HEK293T (cell line): ENCODE measurements at regions not wholly inside any gene's neighbourhood (a gene's known extent, or its start where the extent isn't known, plus 50 kb on each side); places are given as distances from the start of the nearest gene placed in this dataset.

Source experiments
- CTCF ChIA-PET: fragments of 350-600 bp; formaldehyde crosslinking; extraction: SDS; loops from one replicate; lab custom pipeline; 2021; ENCODE audit warnings: antibody characterized with exemption, inconsistent platforms; lab: Yijun Ruan, JAX
- POLR2A ChIA-PET: fragments of 350-600 bp; formaldehyde crosslinking; extraction: SDS; loops from one replicate; lab custom pipeline; 2020; ENCODE audit warnings: antibody characterized with exemption, inconsistent platforms; lab: Yijun Ruan, JAX
- DNase-seq: peaks from one replicate; pipeline ENCODE4 v3.0.0; 2012; ENCODE audit warnings: mixed read lengths; ENCODE audit errors: extremely low spot score
- ARNT ChIP-seq: fragments of 450-650 bp; IDR thresholded peaks from 2 replicates; pipeline ENCODE4 v1.6.1; 2017; ENCODE audit warnings: mild to moderate bottlenecking
- BHLHE40 ChIP-seq: fragments of 450-650 bp; IDR thresholded peaks from 2 replicates; pipeline ENCODE4 v1.6.1; 2016; ENCODE audit warnings: mild to moderate bottlenecking, moderate library complexity, borderline replicate concordance
- CTBP1 ChIP-seq: fragments of 450-650 bp; IDR thresholded peaks from 2 replicates; pipeline ENCODE4 v1.6.1; 2016; ENCODE audit warnings: borderline replicate concordance
- ELF4 ChIP-seq: fragments of 450-650 bp; IDR thresholded peaks from 2 replicates; pipeline ENCODE4 v1.6.1; 2017; ENCODE audit warnings: antibody characterized with exemption
- FOXA1 ChIP-seq: fragments of 450-650 bp; IDR thresholded peaks from 2 replicates; pipeline ENCODE4 v1.6.1; 2016; ENCODE audit warnings: mild to moderate bottlenecking
- FOXK2 ChIP-seq: fragments of 450-650 bp; IDR thresholded peaks from 2 replicates; pipeline ENCODE4 v1.6.1; 2016; ENCODE audit warnings: mild to moderate bottlenecking
- FOXM1 ChIP-seq: fragments of 450-650 bp; IDR thresholded peaks from 2 replicates; pipeline ENCODE4 v1.6.1; 2017; ENCODE audit warnings: mild to moderate bottlenecking, borderline replicate concordance
- HDGF ChIP-seq: fragments of 450-650 bp; IDR thresholded peaks from 2 replicates; pipeline ENCODE4 v1.6.1; 2017; ENCODE audit warnings: antibody characterized with exemption, borderline replicate concordance
- L3MBTL2 ChIP-seq: fragments of 450-650 bp; conservative IDR thresholded peaks from 2 replicates; pipeline ENCODE4 v1.6.1; 2016; ENCODE audit warnings: mild to moderate bottlenecking
- LEF1 ChIP-seq: fragments of 450-650 bp; IDR thresholded peaks from 2 replicates; pipeline ENCODE4 v1.6.1; 2017; ENCODE audit warnings: mild to moderate bottlenecking, borderline replicate concordance
- NFRKB ChIP-seq: fragments of 450-650 bp; IDR thresholded peaks from 2 replicates; pipeline ENCODE4 v1.6.1; 2016; ENCODE audit warnings: mild to moderate bottlenecking, moderate library complexity
- PKNOX1 ChIP-seq: fragments of 450-650 bp; IDR thresholded peaks from 2 replicates; pipeline ENCODE4 v1.6.1; 2016
- SP1 ChIP-seq: fragments of 450-650 bp; IDR thresholded peaks from 2 replicates; pipeline ENCODE4 v1.6.1; 2017
- SUZ12 ChIP-seq: fragments of 450-650 bp; IDR thresholded peaks from 2 replicates; pipeline ENCODE4 v1.6.1; 2016; ENCODE audit warnings: mild to moderate bottlenecking
- TARDBP ChIP-seq: fragments of 450-650 bp; IDR thresholded peaks from 2 replicates; pipeline ENCODE4 v1.6.1; 2016
- ZNF384 ChIP-seq: fragments of 450-650 bp; IDR thresholded peaks from 2 replicates; pipeline ENCODE4 v1.6.1; 2016

GRCh38 chr11:64450168-64450560 lies 91.2 kb downstream of the RPS6KA4 start:
- TF ChIP-seq FOXM1 (no peak), ARNT (no peak), FOXK2 (no peak)
- ChIA-PET CTCF (interaction anchor here (0.6 to 3.5 kb wide), 10 partner anchors 10 to 202 kb away, joined by 3 to 18 read pairs (median 6); no protein-coding TSS in a partner anchor), POLR2A (interaction anchor here (1.2 kb wide), 1 partner anchor 91 kb away, joined by 3 read pairs; the partner anchor contains the start of gene RPS6KA4)
- no peak for DNase-seq

GRCh38 chr11:64451856-64452255 lies 92.9 kb downstream of the RPS6KA4 start:
- DNase-seq = no peak
- CTCF ChIA-PET = no interaction called here
- TF ChIP-seq FOXA1 (no peak), LEF1 (no peak), NFRKB (no peak), PKNOX1 (no peak), TARDBP (no peak), ELF4 (no peak), CTBP1 (no peak), L3MBTL2 (no peak), SUZ12 (no peak), ZNF384 (no peak), SP1 (no peak), FOXM1 (no peak), HDGF (no peak), BHLHE40 (no peak), FOXK2 (no peak), ARNT (no peak)
- POLR2A ChIA-PET = no interaction called here

GRCh38 chr11:64453466-64453865 lies 94.5 kb downstream of the RPS6KA4 start:
- POLR2A ChIA-PET = no interaction called here
- no peak for DNase-seq
- TF ChIP-seq LEF1 = no peak
- TF ChIP-seq FOXM1 = no peak
- TF ChIP-seq TARDBP = no peak
- TF ChIP-seq FOXK2 = no peak
- no peak for TF ChIP-seq SUZ12
- TF ChIP-seq FOXA1 = no peak
- no peak for TF ChIP-seq ZNF384
- no peak for TF ChIP-seq SP1
- TF ChIP-seq NFRKB = no peak
- TF ChIP-seq ARNT = no peak
- TF ChIP-seq ELF4 = no peak
- TF ChIP-seq PKNOX1 = no peak
- TF ChIP-seq CTBP1 = no peak
- no peak for TF ChIP-seq BHLHE40
- no peak for TF ChIP-seq HDGF
- no peak for TF ChIP-seq L3MBTL2
- CTCF ChIA-PET = interaction anchor here (1.3 to 1.4 kb wide), 2 partner anchors 36 to 196 kb away, joined by 3 read pairs; no protein-coding TSS in a partner anchor

- no peak for DNase-seq
- ChIA-PET CTCF (no interaction called here), POLR2A (no interaction called here)
- no peak for TF ChIP-seq NFRKB
- TF ChIP-seq SUZ12 = no peak
- no peak for TF ChIP-seq SP1
- TF ChIP-seq FOXM1 = no peak
- TF ChIP-seq CTBP1 = no peak
- TF ChIP-seq FOXA1 = no peak
- TF ChIP-seq ZNF384 = no peak
- TF ChIP-seq BHLHE40 = no peak
- TF ChIP-seq LEF1 = no peak
- no peak for TF ChIP-seq PKNOX1
- no peak for TF ChIP-seq ARNT
- no peak for TF ChIP-seq L3MBTL2
- no peak for TF ChIP-seq HDGF
- no peak for TF ChIP-seq ELF4
- TF ChIP-seq FOXK2 = no peak
- no peak for TF ChIP-seq TARDBP
These were observed 96.7 kb downstream of the RPS6KA4 start for GRCh38 chr11:64455456-64456261.

DNA sequence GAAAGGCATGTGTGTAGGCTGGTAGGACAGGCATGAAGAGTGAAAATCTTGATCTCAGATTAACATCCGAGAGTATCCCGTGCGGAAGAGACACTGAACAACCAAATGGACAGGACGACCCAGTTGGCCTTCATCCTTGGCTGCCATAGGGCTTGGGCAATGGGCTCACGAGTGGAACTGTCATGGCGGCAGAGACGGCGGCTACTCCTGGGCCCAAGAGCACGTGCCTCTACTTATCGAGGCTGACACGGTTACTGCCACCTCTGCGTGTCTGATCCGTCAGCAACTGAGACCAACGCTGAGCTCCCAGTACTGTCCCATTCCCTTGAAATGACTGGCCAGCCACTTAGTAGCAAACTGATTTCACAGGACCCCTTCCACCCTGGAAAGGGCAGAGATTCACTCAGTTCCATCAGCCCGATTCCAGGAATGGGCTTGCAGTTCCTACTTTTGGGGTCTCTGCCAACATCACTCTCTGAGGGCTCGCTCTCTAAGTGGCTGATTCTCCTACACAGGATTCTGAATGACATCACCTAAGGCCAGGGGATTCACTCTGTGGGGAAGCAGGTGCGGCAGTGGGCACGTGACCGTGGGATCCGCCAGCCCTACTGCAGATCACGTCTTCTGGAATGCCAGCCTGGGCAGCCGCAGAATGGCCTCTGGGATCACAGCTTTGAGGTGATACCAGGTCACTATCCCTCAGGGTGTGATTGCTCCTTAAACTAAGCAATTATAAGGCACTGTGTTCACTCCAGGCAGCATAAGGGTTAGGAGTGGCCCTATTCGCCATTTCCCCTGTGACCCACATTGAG lies 97.8 kb downstream of the RPS6KA4 start:
- TF ChIP-seq CTBP1 (no peak), ZNF384 (no peak), L3MBTL2 (no peak), FOXM1 (no peak), PKNOX1 (no peak), SUZ12 (no peak), BHLHE40 (no peak)
- DNase-seq = no peak
- CTCF ChIA-PET = interaction anchor here (2.7 kb wide), 1 partner anchor 8 kb away, joined by 9 read pairs; no protein-coding TSS in a partner anchor
- POLR2A ChIA-PET = no interaction called here
